Glutamatergic neuron (in vitro differentiated cells): ENCODE measurements at regions not wholly inside any gene's neighbourhood (a gene's known extent, or its start where the extent isn't known, plus 50 kb on each side); places are given as distances from the start of the nearest gene placed in this dataset.

ENCODE experiments used
- DNase-seq: peaks from one replicate; pipeline ENCODE4 v3.0.0; 2022
- H3K27ac Mint-ChIP-seq: one replicate; pipeline ENCODE4 v1.8.0; 2020; ENCODE audit warnings: mild to moderate bottlenecking, mixed read lengths, inconsistent platforms; ENCODE audit not compliant: unreplicated experiment
- H3K27me3 Mint-ChIP-seq: one replicate; pipeline ENCODE4 v1.8.0; 2020; ENCODE audit warnings: mild to moderate bottlenecking, moderate library complexity, mixed read lengths, inconsistent platforms; ENCODE audit not compliant: unreplicated experiment
- H3K36me3 Mint-ChIP-seq: one replicate; pipeline ENCODE4 v1.8.0; 2020; ENCODE audit warnings: mild to moderate bottlenecking, mixed read lengths, inconsistent platforms; ENCODE audit not compliant: unreplicated experiment
- H3K4me1 Mint-ChIP-seq: one replicate; pipeline ENCODE4 v1.8.0; 2020; ENCODE audit warnings: mild to moderate bottlenecking, low read depth, mixed read lengths, inconsistent platforms; ENCODE audit not compliant: unreplicated experiment
- H3K4me3 Mint-ChIP-seq: one replicate; pipeline ENCODE4 v1.8.0; 2020; ENCODE audit warnings: mild to moderate bottlenecking, mixed read lengths, inconsistent platforms; ENCODE audit not compliant: unreplicated experiment
- H3K9me3 Mint-ChIP-seq: one replicate; pipeline ENCODE4 v1.8.0; 2020; ENCODE audit warnings: mild to moderate bottlenecking, moderate library complexity, mixed read lengths, inconsistent platforms; ENCODE audit not compliant: unreplicated experiment
- TF ChIP-seq, protein P1 (sequence below): fragments of 200-600 bp; sonication (generic); IDR thresholded peaks from one replicate; pipeline ENCODE4 v1.5.0; 2021; ENCODE audit not compliant: partially characterized antibody, unreplicated experiment

DNA sequence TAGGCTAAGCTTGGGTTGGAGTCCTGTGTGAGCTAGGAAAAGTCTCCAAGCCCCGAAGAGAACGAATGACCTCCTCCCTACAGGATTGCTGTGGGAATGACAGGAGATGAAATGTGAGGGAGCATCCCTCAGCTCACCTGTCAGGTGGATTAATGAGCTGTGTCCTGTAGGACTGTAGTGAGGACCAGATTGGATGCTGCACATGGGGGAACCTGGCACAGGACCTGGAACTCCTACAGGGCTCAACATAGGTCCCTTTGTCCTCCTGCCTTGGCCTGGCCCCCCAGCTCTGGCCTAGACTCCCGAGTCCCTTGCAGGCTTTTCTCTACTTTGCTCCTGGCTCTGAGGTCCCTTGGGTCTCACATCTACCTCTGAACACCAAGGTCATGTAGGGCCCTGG lies 155.7 kb downstream of the PTPRU start:
- H3K4me1 Mint-ChIP-seq, result no peaks in the 10 kb centered on the region
- TF ChIP-seq, protein P1, sequence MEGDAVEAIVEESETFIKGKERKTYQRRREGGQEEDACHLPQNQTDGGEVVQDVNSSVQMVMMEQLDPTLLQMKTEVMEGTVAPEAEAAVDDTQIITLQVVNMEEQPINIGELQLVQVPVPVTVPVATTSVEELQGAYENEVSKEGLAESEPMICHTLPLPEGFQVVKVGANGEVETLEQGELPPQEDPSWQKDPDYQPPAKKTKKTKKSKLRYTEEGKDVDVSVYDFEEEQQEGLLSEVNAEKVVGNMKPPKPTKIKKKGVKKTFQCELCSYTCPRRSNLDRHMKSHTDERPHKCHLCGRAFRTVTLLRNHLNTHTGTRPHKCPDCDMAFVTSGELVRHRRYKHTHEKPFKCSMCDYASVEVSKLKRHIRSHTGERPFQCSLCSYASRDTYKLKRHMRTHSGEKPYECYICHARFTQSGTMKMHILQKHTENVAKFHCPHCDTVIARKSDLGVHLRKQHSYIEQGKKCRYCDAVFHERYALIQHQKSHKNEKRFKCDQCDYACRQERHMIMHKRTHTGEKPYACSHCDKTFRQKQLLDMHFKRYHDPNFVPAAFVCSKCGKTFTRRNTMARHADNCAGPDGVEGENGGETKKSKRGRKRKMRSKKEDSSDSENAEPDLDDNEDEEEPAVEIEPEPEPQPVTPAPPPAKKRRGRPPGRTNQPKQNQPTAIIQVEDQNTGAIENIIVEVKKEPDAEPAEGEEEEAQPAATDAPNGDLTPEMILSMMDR, result no peak
- H3K27me3 Mint-ChIP-seq, result peaks cover 6% of the 10 kb centered on the region
- H3K27ac Mint-ChIP-seq, result no peak overlapping the region
- H3K36me3 Mint-ChIP-seq, result no peaks in the 10 kb centered on the region
- H3K4me3 Mint-ChIP-seq, result no peak overlapping the region
- peaks cover 6% of the 10 kb centered on the region for H3K9me3 Mint-ChIP-seq
- no peak for DNase-seq

DNA sequence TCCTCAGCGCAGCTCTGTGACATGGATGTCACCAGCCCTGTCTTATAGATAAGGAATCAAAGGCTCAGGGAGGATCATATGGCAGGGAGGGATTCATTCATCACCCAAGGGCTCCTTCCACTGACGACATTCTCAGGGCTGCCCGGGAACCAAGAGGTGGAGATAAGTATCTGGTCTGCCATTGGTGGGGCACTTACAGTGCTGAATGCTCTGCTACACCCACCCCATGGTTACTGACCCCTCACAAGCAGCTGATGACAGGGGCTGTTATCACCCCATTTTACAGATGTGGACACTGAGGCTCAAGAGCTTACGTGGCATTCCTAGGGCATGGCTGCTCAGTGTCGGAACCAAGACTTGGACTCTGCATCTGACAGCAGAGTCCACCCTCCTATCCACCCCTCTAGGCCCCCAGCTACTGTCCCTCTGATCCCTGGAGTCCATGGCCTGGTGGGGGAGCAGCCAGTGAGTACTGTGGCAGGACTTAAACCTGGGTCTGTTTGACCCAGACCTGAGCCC lies 155.1 kb downstream of the PTPRU start:
- TF ChIP-seq, protein P1, result no peak
- no peak for DNase-seq
- Mint-ChIP-seq H3K4me1 (no peaks in the 10 kb centered on the region), H3K4me3 (no peak overlapping the region), H3K27ac (no peak overlapping the region), H3K36me3 (no peaks in the 10 kb centered on the region), H3K9me3 (peaks cover 6% of the 10 kb centered on the region), H3K27me3 (peaks cover 6% of the 10 kb centered on the region)

DNA sequence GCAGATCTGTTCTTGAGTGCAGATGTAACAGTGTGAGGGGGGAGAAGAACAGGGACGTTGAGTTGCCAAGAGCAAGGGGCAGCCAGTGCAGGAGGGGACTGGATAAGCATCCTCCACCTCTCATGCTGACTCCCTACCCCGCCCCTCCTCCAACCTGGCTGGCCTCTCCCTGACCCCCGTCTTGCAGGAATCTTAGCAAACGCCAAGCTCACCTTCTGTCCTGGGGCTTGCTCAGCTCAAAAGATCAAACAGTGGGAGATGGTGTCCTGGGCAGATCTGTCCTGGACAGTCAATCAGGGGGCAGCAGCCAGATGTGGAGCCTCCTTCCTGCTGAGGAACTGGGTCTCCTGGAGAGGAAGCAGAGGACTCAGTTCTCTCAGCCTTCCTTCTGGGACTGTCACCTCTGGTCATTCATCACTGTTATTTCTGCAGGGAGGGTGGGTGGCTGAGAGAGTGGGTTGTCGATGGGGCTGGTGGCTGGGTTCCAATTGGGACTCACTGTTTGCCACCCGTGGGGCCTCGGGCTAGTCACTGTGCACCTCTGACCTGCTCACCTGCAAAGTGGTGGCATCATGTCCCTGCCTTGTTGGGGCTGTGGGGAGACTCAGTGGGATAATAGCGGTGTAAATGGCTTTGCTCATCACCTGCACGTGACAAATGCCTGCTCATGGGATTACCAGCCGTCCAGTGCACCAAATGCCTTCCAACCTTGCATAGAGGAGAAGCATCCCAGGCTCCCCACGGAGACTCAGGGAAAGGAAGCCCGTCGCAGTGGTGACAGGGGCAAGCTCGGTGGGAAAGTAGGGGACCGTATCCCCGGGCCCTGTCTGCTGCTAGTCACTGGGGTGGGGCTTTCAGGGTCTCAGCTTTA lies 154.4 kb downstream of the PTPRU start:
- Mint-ChIP-seq H3K36me3 (no peaks in the 10 kb centered on the region), H3K9me3 (peaks cover 6% of the 10 kb centered on the region), H3K27me3 (peaks cover 6% of the 10 kb centered on the region), H3K4me3 (no peak overlapping the region), H3K27ac (no peak overlapping the region), H3K4me1 (no peaks in the 10 kb centered on the region)
- DNase-seq, result no peak
- TF ChIP-seq, protein P1, result no peak

DNA sequence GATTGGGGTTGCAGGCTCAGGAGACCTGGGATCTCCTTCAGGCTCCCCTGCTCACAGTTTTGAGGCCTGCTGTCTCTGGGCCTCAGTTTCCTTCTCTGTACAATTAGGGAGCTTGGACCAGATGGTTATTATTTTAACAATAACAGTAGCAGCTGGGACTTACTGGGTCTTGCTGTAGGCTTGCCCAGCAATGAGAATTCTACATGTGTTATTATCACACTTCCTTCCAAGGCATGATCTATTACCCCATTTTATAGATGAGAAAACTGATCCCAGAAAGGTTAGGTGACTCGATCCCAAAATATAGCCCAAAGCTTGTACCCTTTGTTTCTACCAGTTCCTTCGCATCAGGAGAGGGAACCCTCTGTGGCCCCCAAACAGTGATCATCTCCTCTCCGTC lies 153.8 kb downstream of the PTPRU start:
- Mint-ChIP-seq H3K36me3 (no peaks in the 10 kb centered on the region), H3K4me1 (no peaks in the 10 kb centered on the region), H3K27me3 (peaks cover 6% of the 10 kb centered on the region), H3K4me3 (no peak overlapping the region), H3K27ac (no peak overlapping the region), H3K9me3 (peaks cover 6% of the 10 kb centered on the region)
- TF ChIP-seq, protein P1, result no peak
- DNase-seq, result no peak

DNA sequence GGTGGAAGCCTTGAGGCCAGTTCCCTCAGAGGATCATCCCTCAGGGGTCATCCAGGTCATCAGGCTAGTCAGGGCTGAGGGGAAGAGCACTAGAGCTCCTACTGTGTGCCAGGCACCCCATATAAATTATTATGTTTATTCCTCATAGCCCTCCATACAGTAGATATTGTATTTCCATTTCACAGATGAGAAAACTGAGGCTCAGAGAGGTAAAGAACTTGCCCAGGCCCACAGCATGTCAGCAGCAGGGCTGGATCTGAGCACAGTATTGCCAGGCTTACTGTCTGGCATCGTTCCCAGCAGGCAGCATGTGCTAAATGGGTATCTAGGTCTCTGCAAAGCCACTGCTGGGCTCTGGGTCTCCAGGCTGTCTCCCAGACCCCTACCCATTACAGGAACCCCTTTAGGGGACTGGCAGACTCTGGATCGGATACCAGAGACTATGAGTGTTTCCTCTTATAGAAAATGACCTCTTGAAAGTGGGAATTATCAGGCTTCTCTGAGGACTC lies 153.3 kb downstream of the PTPRU start:
- Mint-ChIP-seq H3K27ac (no peak overlapping the region), H3K27me3 (peaks cover 10% of the 10 kb centered on the region)
- no peak for DNase-seq

More for the DNA sequence above, 153.3 kb downstream of the PTPRU start:
- Mint-ChIP-seq H3K4me1 (no peaks in the 10 kb centered on the region), H3K36me3 (no peaks in the 10 kb centered on the region), H3K4me3 (no peak overlapping the region), H3K9me3 (peaks cover 8% of the 10 kb centered on the region)
- TF ChIP-seq, protein P1, result no peak
